A549 (cell line): ENCODE measurements at regions not wholly inside any gene's neighbourhood (a gene's known extent, or its start where the extent isn't known, plus 50 kb on each side); places are given as distances from the start of the nearest gene placed in this dataset.

ENCODE experiments used
- POLR2A ChIP-seq: IDR thresholded peaks from 2 replicates; pipeline ENCODE4 v1.6.1; 2012; ENCODE audit warnings: mild to moderate bottlenecking, low read length
- SREBF2 ChIP-seq: fragments of 450-650 bp; IDR thresholded peaks from 2 replicates; pipeline ENCODE4 v1.6.1; 2014; ENCODE audit warnings: mild to moderate bottlenecking, moderate library complexity
- ZSCAN20 ChIP-seq: fragments of 250-450 bp; sonication (Bioruptor Pico); IDR thresholded peaks from 2 replicates; pipeline ENCODE4 v1.8.0; 2022; ENCODE audit warnings: mild to moderate bottlenecking, moderate library complexity
- TF ChIP-seq, protein P1 (sequence below): fragments of >200 bp; sonication (Bioruptor Twin); formaldehyde crosslinking; IDR thresholded peaks from 3 replicates; pipeline ENCODE4 v1.5.1; 2016

DNA sequence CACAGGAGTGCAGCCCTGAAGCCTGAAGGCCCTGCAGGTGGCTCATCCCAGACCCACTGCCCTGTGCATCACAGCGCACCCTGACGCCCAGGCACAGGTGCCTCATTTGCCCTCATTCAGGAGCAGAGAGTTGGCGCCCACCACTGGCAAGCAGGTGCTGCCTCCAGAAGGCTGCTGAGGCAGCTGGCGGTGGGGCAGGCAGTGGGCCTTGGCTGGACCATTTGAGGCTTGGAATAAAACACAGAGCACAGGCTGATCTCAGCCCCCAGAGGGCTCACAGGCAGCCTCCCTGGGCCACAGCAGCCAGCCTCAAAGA lies 1151.9 kb downstream of the BRD1 start:
- TF ChIP-seq, protein P1, sequence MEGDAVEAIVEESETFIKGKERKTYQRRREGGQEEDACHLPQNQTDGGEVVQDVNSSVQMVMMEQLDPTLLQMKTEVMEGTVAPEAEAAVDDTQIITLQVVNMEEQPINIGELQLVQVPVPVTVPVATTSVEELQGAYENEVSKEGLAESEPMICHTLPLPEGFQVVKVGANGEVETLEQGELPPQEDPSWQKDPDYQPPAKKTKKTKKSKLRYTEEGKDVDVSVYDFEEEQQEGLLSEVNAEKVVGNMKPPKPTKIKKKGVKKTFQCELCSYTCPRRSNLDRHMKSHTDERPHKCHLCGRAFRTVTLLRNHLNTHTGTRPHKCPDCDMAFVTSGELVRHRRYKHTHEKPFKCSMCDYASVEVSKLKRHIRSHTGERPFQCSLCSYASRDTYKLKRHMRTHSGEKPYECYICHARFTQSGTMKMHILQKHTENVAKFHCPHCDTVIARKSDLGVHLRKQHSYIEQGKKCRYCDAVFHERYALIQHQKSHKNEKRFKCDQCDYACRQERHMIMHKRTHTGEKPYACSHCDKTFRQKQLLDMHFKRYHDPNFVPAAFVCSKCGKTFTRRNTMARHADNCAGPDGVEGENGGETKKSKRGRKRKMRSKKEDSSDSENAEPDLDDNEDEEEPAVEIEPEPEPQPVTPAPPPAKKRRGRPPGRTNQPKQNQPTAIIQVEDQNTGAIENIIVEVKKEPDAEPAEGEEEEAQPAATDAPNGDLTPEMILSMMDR, result no peak
- TF ChIP-seq POLR2A, result no peak
- TF ChIP-seq SREBF2, result no peak
- TF ChIP-seq ZSCAN20 (CRISPR knock-in tag), result no peak
